GM12875 (cell line): ENCODE measurements at regions not wholly inside any gene's neighbourhood (a gene's known extent, or its start where the extent isn't known, plus 50 kb on each side); places are given as distances from the start of the nearest gene placed in this dataset.

ENCODE experiments used
- H3K4me3 ChIP-seq: one replicate; pipeline ENCODE4 v1.5.1; 2011; ENCODE audit warnings: low read depth, low read length, control low read depth
- CTCF ChIP-seq: IDR thresholded peaks from 2 replicates; pipeline ENCODE4 v1.5.1; 2011; ENCODE audit warnings: low read depth, mild to moderate bottlenecking, control low read depth, inconsistent platforms, low read length, moderate library complexity, borderline replicate concordance; ENCODE audit not compliant: insufficient read depth

GRCh38 chr5:67702008-67702407, 505.4 kb upstream of the CD180 start:
- no peak for TF ChIP-seq CTCF
- H3K4me3 ChIP-seq: no peak overlapping the region

- no peak for TF ChIP-seq CTCF
- H3K4me3 ChIP-seq: no peak overlapping the region
These were observed 503.0 kb upstream of the CD180 start for GRCh38 chr5:67699560-67699959.

- no peak overlapping the region for H3K4me3 ChIP-seq
- TF ChIP-seq CTCF: no peak
These were observed 499.8 kb upstream of the CD180 start for GRCh38 chr5:67696446-67696845.

- H3K4me3 ChIP-seq: no peak overlapping the region
- no peak for TF ChIP-seq CTCF
These were observed 498.8 kb upstream of the CD180 start for GRCh38 chr5:67695369-67695768.

- no peak overlapping the region for H3K4me3 ChIP-seq
- no peak for TF ChIP-seq CTCF
These were observed 498.2 kb upstream of the CD180 start for GRCh38 chr5:67694810-67695191.

- H3K4me3 ChIP-seq: no peak overlapping the region
- no peak for TF ChIP-seq CTCF
These were observed 497.6 kb upstream of the CD180 start for GRCh38 chr5:67693956-67694809.

GRCh38 chr5:67686746-67687145, 490.1 kb upstream of the CD180 start:
- H3K4me3 ChIP-seq: no peak overlapping the region
- TF ChIP-seq CTCF: no peak
